ENCODE measurements at regions not wholly inside any gene's neighbourhood (a gene's known extent, or its start where the extent isn't known, plus 50 kb on each side); places are given as distances from the start of the nearest gene placed in this dataset.

DNA sequence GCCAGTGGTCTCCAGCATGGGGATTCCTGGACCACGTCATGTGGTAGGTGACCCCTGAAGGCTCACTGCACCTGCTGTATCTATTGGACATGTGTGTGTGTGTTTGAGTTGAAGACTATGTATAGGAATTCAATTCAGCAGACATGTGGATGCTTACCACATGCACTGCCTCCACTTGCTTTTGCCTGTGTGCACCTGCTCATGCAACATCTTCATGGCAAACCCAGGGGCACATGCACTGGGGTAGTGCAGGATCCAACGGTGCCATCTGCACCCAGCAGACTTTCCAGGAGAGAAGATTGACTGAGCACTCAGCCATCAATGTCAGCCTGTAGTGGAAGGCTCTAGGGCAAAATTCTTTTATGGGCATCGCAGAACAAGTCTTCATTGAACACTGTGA, 299.4 kb downstream of the CDH26 start:
- TF ChIP-seq, protein P1, sequence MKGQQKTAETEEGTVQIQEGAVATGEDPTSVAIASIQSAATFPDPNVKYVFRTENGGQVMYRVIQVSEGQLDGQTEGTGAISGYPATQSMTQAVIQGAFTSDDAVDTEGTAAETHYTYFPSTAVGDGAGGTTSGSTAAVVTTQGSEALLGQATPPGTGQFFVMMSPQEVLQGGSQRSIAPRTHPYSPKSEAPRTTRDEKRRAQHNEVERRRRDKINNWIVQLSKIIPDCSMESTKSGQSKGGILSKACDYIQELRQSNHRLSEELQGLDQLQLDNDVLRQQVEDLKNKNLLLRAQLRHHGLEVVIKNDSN (IDR thresholded peaks at IDR 0.05; ENCODE audit: borderline replicate concordance, low read depth): no peak
- TF ChIP-seq, protein P2, sequence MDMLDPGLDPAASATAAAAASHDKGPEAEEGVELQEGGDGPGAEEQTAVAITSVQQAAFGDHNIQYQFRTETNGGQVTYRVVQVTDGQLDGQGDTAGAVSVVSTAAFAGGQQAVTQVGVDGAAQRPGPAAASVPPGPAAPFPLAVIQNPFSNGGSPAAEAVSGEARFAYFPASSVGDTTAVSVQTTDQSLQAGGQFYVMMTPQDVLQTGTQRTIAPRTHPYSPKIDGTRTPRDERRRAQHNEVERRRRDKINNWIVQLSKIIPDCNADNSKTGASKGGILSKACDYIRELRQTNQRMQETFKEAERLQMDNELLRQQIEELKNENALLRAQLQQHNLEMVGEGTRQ (IDR thresholded peaks at IDR 0.05; ENCODE audit: borderline replicate concordance, low read depth, low read length): no peak
- TF ChIP-seq, protein P3, sequence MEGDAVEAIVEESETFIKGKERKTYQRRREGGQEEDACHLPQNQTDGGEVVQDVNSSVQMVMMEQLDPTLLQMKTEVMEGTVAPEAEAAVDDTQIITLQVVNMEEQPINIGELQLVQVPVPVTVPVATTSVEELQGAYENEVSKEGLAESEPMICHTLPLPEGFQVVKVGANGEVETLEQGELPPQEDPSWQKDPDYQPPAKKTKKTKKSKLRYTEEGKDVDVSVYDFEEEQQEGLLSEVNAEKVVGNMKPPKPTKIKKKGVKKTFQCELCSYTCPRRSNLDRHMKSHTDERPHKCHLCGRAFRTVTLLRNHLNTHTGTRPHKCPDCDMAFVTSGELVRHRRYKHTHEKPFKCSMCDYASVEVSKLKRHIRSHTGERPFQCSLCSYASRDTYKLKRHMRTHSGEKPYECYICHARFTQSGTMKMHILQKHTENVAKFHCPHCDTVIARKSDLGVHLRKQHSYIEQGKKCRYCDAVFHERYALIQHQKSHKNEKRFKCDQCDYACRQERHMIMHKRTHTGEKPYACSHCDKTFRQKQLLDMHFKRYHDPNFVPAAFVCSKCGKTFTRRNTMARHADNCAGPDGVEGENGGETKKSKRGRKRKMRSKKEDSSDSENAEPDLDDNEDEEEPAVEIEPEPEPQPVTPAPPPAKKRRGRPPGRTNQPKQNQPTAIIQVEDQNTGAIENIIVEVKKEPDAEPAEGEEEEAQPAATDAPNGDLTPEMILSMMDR (IDR thresholded peaks at IDR 0.05): no peak
- TF ChIP-seq, protein P4, sequence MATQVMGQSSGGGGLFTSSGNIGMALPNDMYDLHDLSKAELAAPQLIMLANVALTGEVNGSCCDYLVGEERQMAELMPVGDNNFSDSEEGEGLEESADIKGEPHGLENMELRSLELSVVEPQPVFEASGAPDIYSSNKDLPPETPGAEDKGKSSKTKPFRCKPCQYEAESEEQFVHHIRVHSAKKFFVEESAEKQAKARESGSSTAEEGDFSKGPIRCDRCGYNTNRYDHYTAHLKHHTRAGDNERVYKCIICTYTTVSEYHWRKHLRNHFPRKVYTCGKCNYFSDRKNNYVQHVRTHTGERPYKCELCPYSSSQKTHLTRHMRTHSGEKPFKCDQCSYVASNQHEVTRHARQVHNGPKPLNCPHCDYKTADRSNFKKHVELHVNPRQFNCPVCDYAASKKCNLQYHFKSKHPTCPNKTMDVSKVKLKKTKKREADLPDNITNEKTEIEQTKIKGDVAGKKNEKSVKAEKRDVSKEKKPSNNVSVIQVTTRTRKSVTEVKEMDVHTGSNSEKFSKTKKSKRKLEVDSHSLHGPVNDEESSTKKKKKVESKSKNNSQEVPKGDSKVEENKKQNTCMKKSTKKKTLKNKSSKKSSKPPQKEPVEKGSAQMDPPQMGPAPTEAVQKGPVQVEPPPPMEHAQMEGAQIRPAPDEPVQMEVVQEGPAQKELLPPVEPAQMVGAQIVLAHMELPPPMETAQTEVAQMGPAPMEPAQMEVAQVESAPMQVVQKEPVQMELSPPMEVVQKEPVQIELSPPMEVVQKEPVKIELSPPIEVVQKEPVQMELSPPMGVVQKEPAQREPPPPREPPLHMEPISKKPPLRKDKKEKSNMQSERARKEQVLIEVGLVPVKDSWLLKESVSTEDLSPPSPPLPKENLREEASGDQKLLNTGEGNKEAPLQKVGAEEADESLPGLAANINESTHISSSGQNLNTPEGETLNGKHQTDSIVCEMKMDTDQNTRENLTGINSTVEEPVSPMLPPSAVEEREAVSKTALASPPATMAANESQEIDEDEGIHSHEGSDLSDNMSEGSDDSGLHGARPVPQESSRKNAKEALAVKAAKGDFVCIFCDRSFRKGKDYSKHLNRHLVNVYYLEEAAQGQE (IDR thresholded peaks at IDR 0.05; ENCODE audit: low read depth, low read length): no peak
- no peak for TF ChIP-seq EZH2phosphoT487 (IDR thresholded peaks at IDR 0.05; ENCODE audit: borderline replicate concordance, low read depth)
- TF ChIP-seq GATA2 (CRISPR knock-in tag; IDR thresholded peaks at IDR 0.05): no peak
- no peak for TF ChIP-seq FOXJ3 (CRISPR knock-in tag; IDR thresholded peaks at IDR 0.05)
- TF ChIP-seq TAF1 (IDR thresholded peaks at IDR 0.05; ENCODE audit: borderline replicate concordance, low read depth, low read length): no peak
- no peak for TF ChIP-seq POLR2AphosphoS5 (IDR thresholded peaks at IDR 0.05; ENCODE audit: low read depth, low read length)
- TF ChIP-seq YY1 (IDR thresholded peaks at IDR 0.05; ENCODE audit: low read depth): no peak
- no peak for TF ChIP-seq RFX5 (IDR thresholded peaks at IDR 0.05; ENCODE audit: low read length)
- TF ChIP-seq MEF2A (IDR thresholded peaks at IDR 0.05; ENCODE audit: borderline replicate concordance, low read depth): no peak

Measured in SK-N-SH (cell line).